Right atrium auricular region (tissue), 2 donors: ENCODE measurements at regions not wholly inside any gene's neighbourhood (a gene's known extent, or its start where the extent isn't known, plus 50 kb on each side); places are given as distances from the start of the nearest gene placed in this dataset.
"Not testable (repeated sequence)": the region's sequence is repeated elsewhere in the genome, so short reads cannot be mapped to it uniquely, and the experiment has no call there.

Experiments
- DNase-seq: peaks from one replicate; pipeline ENCODE4 v3.0.0-alpha.2; 2019; ENCODE audit warnings: low spot score
- H3K27ac ChIP-seq, 2 donors: fragments of 200-600 bp; sonication (generic); 1 replicate in 1 of 2; 2 replicates in 1 of 2; pipeline ENCODE4 v1.5.1; 2016 to 2019
- H3K27me3 ChIP-seq, 2 donors: fragments of 200-600 bp; sonication (generic); one replicate each; pipeline versions ENCODE4 v1.5.1 to v1.6.0; 2017 to 2019
- H3K36me3 ChIP-seq: fragments of 200-600 bp; sonication (generic); one replicate; pipeline ENCODE4 v1.5.1; 2016
- H3K4me1 ChIP-seq, 2 donors: fragments of 200-600 bp; sonication (generic); one replicate each; pipeline versions ENCODE4 v1.5.1 to v1.6.0; 2017 to 2019
- H3K4me3 ChIP-seq, 2 donors: fragments of 200-600 bp; sonication (generic); 1 replicate in 1 of 2; 2 replicates in 1 of 2; pipeline ENCODE4 v1.5.1; 2017 to 2019; ENCODE audit warnings: mild to moderate bottlenecking in 1 of 2, moderate library complexity in 1 of 2
- H3K9me3 ChIP-seq, 2 donors: fragments of 200-600 bp; sonication (generic); one replicate each; pipeline ENCODE4 v1.5.1; 2019
- TF ChIP-seq, protein P1 (sequence below), 2 donors: fragments of 200-600 bp; sonication (generic); IDR thresholded peaks; one replicate each; pipeline ENCODE4 v1.5.1; 2019; ENCODE audit warnings: antibody characterized with exemption in 2 of 2

GRCh38 chr10:23543691-23544380, 105.0 kb downstream of the OTUD1 start:
- Histone ChIP-seq H3K27ac (no peak overlapping the region), H3K9me3 (no peaks in the 10 kb centered on the region), H3K4me1 (peaks cover 0 to 7% of the 10 kb centered on the region in 2 donors), H3K4me3 (no peak overlapping the region), H3K27me3 (no peaks in the 10 kb centered on the region), H3K36me3 (no peaks in the 10 kb centered on the region)
- DNase-seq = no peak
- TF ChIP-seq, protein P1, sequence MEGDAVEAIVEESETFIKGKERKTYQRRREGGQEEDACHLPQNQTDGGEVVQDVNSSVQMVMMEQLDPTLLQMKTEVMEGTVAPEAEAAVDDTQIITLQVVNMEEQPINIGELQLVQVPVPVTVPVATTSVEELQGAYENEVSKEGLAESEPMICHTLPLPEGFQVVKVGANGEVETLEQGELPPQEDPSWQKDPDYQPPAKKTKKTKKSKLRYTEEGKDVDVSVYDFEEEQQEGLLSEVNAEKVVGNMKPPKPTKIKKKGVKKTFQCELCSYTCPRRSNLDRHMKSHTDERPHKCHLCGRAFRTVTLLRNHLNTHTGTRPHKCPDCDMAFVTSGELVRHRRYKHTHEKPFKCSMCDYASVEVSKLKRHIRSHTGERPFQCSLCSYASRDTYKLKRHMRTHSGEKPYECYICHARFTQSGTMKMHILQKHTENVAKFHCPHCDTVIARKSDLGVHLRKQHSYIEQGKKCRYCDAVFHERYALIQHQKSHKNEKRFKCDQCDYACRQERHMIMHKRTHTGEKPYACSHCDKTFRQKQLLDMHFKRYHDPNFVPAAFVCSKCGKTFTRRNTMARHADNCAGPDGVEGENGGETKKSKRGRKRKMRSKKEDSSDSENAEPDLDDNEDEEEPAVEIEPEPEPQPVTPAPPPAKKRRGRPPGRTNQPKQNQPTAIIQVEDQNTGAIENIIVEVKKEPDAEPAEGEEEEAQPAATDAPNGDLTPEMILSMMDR (IDR thresholded peaks at IDR 0.05) = no peak

GRCh38 chr10:23545866-23546265, 107.0 kb downstream of the OTUD1 start:
- H3K9me3 ChIP-seq, H3K27ac ChIP-seq, H3K4me1 ChIP-seq, DNase-seq, H3K4me3 ChIP-seq, H3K27me3 ChIP-seq, H3K36me3 ChIP-seq: not testable (repeated sequence)

DNA sequence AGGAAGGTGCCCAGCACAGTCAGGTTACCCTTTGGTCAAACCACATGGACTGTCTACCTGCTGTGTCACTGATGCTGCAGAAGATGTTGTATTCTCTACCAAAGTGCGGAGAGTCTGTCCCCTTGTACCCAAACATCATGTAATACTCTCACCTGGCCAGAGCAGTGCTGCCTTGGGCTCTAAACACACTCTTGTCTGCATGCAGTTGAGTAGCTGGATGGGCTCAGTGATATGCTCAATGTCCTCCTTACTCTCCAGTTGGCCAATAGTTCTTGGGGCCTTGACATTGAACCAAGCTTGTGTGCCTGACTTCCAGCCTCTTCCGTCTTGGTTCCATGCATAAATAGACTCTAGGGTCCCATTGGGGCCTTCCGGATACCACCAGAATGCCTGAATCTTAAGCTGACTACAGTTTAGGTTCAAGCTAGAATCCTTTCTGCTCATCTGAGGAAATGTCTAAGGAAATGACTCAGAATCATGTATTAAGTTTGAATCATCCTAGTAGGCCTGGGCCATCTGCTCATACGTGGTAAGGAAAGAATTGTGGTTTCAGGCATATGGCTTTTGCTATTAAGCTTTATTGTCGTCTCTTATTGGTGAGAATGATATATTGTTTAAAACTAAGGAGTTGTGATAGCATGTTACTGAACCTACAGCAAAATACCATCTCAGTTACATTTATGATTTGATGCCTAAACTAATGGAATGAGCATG, 118.0 kb downstream of the OTUD1 start:
- no peak for DNase-seq
- Histone ChIP-seq H3K27me3 (no peaks in the 10 kb centered on the region), H3K36me3 (no peaks in the 10 kb centered on the region), H3K9me3 (peaks cover 0 to 16% of the 10 kb centered on the region in 2 donors), H3K4me3 (no peak overlapping the region), H3K27ac (no peak overlapping the region), H3K4me1 (no peaks in the 10 kb centered on the region)
- TF ChIP-seq, protein P1 (IDR thresholded peaks at IDR 0.05) = no peak

- H3K27ac ChIP-seq = no peak overlapping the region
- H3K4me1 ChIP-seq = no peaks in the 10 kb centered on the region
- H3K36me3 ChIP-seq = no peaks in the 10 kb centered on the region
- no peak overlapping the region for H3K4me3 ChIP-seq
- no peak for DNase-seq
- H3K9me3 ChIP-seq = peaks cover 0 to 23% of the 10 kb centered on the region in 2 donors
- no peaks in the 10 kb centered on the region for H3K27me3 ChIP-seq
- TF ChIP-seq, protein P1 (IDR thresholded peaks at IDR 0.05) = no peak
Measured at GRCh38 chr10:23557777-23558176, 118.9 kb downstream of the OTUD1 start.

DNA sequence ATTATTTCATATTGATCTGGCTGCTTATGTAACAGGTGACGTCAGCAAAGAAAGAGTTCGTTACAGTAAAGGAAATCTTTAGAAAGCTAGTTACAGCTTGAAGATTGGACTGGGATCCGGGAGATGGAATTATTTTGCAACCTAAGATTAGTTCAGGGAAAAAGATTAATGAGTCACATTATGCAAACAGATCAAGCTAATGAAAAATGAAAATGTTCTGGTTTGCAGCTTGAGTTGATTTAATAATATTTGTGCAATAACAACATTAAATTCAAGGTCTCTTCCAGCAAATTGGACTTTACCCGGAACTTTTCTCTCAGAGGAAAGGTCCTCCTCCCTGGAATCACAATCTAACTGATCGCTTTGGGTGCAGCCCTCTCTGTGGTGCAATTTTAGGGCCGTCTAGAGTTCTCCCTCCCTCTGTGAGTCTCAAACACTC, 119.5 kb downstream of the OTUD1 start:
- H3K9me3 ChIP-seq = peaks cover 0 to 29% of the 10 kb centered on the region in 2 donors
- TF ChIP-seq, protein P1 (IDR thresholded peaks at IDR 0.05) = no peak
- no peaks in the 10 kb centered on the region for H3K36me3 ChIP-seq
- no peaks in the 10 kb centered on the region for H3K27me3 ChIP-seq
- DNase-seq = no peak
- H3K4me1 ChIP-seq = no peaks in the 10 kb centered on the region
- H3K27ac ChIP-seq = no peak overlapping the region
- no peak overlapping the region for H3K4me3 ChIP-seq

DNA sequence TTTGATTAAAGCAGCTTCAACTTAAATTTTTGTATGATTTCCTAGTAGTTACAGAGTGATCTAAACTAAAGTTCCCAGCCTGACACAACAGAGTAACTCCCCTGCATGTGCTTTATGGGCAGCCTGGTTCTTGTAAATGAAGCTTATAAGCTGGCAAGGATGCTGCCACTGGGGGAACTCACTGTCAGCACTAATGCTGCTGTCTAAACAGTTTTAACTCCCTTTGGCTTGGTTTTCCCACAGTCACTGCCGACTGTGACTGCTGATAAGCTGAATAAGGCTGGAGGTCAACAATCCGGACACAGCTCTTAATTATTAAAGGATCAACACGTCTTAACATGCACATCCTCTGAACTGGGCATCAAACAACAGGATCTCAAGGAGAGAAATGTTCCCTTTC, 130.1 kb downstream of the OTUD1 start:
- DNase-seq = no peak
- Histone ChIP-seq H3K27me3 (no peaks in the 10 kb centered on the region), H3K36me3 (no peaks in the 10 kb centered on the region), H3K4me1 (no peaks in the 10 kb centered on the region), H3K9me3 (peaks cover 0 to 35% of the 10 kb centered on the region in 2 donors), H3K27ac (no peak overlapping the region), H3K4me3 (no peak overlapping the region)
- TF ChIP-seq, protein P1 (IDR thresholded peaks at IDR 0.05) = no peak
